ENCODE measurements at regions not wholly inside any gene's neighbourhood (a gene's known extent, or its start where the extent isn't known, plus 50 kb on each side); places are given as distances from the start of the nearest gene placed in this dataset.
"Not testable (repeated sequence)": the region's sequence is repeated elsewhere in the genome, so short reads cannot be mapped to it uniquely, and the experiment has no call there.

DNA sequence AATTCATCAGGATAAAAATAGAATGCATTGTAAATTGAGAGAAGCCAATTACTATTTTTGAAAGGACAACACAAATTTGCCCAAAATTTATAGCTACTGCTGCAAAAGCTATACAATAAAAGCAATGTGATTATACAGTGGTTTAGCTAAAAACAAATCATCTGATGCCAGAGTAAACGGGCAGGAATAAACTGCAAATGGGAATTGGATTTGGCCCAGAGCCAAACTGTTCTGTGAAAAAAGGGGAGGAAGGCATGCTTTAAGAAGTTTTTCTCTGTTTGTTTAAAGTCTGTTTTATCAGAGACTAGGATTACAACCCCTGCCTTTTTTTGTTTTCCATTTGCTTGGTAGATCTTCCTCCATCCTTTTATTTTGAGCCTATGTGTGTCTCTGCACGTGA, 317.5 kb downstream of the LMO7 start:
- TF ChIP-seq EZH2 (IDR thresholded peaks at IDR 0.05; ENCODE audit: low read length, missing control alignments); CTCF (conservative IDR thresholded peaks at IDR 0.05 in 1 of 2, IDR thresholded peaks at IDR 0.05 in 1 of 2; ENCODE audit: low read depth in 1 of 2, low read length in 2 of 2): not testable (repeated sequence)

Measured in fibroblast of lung (primary cell).